ENCODE measurements at regions not wholly inside any gene's neighbourhood (a gene's known extent, or its start where the extent isn't known, plus 50 kb on each side); places are given as distances from the start of the nearest gene placed in this dataset.

DNA sequence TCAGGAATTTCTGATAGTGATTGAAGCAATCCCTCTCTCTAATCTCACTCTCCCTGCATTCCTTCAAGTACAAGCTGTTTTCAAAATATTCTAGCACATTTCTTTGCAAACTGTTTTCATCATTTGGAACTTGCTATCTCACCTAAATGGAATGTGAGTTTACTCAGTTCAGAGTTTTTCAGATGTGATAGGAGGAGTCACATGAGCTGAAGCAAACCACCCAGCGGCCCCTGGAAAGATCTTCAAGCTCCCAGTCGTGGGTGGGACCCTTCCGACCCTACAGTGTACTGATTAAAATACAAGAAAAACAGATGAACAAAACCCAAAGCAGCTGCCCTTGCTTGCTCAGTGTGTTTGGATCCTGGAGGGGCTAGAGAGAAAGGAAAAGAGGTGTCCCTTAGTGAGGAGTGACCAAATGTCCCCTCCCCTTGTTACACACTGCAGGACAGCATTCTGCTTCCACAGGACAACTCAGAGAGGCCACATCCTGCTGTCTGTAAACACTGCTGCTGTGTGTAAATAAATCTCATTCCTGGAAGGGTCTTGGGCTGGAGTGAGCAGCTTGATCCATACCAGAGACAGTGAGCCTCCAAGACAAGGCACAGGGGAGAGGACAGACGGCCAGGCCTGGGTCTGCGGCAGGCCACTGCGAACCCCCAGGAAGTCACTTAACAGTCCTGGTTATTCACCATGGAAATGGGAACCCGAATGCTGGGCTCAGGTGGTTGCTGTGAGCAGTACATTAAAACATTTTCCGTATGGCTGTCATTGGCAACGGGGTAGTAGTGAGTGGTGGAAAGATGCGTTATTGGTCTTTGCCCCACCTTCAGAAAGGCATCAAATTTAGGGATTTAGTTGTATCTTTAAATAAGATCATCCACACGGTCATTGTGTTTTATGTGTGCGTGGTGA lies 229.2 kb downstream of the RHOU start:
- Histone ChIP-seq H3K27ac (ENCODE audit: low read length) (no peak overlapping the region), H3K36me3 (ENCODE audit: insufficient read depth, low read length) (no peaks in the 10 kb centered on the region), H2AFZ (ENCODE audit: low read depth, low read length) (no peak overlapping the region), H3K4me3 (ENCODE audit: low read length) (no peak overlapping the region), H3K9ac (ENCODE audit: low read length) (no peak overlapping the region), H3K9me3 (ENCODE audit: low read length) (no peaks in the 10 kb centered on the region), H4K20me1 (ENCODE audit: insufficient read depth) (no peaks in the 10 kb centered on the region), H3K79me2 (replicated peaks; ENCODE audit: insufficient read depth, low read length) (no peaks in the 10 kb centered on the region), H3K9me2 (ENCODE audit: insufficient read depth, low read length) (no peaks in the 10 kb centered on the region), H3K27me3 (ENCODE audit: insufficient read depth, low read depth, low read length) (no peaks in the 10 kb centered on the region), H3K4me2 (ENCODE audit: low read length) (no peak overlapping the region), H3F3A (ENCODE audit: insufficient read depth, low read length, poor library complexity, severe bottlenecking) (no peaks in the 10 kb centered on the region)
- no peak for TF ChIP-seq SMC3 (conservative IDR thresholded peaks at IDR 0.05; ENCODE audit: poor library complexity)
- no peak for TF ChIP-seq EP300 (conservative IDR thresholded peaks at IDR 0.05; ENCODE audit: poor library complexity, severe bottlenecking)
- no peak for TF ChIP-seq TAF1 (IDR thresholded peaks at IDR 0.05; ENCODE audit: low read depth)
- TF ChIP-seq, protein P1, sequence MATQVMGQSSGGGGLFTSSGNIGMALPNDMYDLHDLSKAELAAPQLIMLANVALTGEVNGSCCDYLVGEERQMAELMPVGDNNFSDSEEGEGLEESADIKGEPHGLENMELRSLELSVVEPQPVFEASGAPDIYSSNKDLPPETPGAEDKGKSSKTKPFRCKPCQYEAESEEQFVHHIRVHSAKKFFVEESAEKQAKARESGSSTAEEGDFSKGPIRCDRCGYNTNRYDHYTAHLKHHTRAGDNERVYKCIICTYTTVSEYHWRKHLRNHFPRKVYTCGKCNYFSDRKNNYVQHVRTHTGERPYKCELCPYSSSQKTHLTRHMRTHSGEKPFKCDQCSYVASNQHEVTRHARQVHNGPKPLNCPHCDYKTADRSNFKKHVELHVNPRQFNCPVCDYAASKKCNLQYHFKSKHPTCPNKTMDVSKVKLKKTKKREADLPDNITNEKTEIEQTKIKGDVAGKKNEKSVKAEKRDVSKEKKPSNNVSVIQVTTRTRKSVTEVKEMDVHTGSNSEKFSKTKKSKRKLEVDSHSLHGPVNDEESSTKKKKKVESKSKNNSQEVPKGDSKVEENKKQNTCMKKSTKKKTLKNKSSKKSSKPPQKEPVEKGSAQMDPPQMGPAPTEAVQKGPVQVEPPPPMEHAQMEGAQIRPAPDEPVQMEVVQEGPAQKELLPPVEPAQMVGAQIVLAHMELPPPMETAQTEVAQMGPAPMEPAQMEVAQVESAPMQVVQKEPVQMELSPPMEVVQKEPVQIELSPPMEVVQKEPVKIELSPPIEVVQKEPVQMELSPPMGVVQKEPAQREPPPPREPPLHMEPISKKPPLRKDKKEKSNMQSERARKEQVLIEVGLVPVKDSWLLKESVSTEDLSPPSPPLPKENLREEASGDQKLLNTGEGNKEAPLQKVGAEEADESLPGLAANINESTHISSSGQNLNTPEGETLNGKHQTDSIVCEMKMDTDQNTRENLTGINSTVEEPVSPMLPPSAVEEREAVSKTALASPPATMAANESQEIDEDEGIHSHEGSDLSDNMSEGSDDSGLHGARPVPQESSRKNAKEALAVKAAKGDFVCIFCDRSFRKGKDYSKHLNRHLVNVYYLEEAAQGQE (IDR thresholded peaks at IDR 0.05; ENCODE audit: borderline replicate concordance): no peak
- no peak for TF ChIP-seq MXI1 (conservative IDR thresholded peaks at IDR 0.05; ENCODE audit: poor library complexity, severe bottlenecking)
- no peak for TF ChIP-seq EZH2 (IDR thresholded peaks at IDR 0.05; ENCODE audit: borderline replicate concordance, insufficient read depth, low read length, poor library complexity, severe bottlenecking)
- TF ChIP-seq POLR2AphosphoS5 (IDR thresholded peaks at IDR 0.05): no peak
- TF ChIP-seq RAD21 (conservative IDR thresholded peaks at IDR 0.05): no peak
- TF ChIP-seq, protein P2, sequence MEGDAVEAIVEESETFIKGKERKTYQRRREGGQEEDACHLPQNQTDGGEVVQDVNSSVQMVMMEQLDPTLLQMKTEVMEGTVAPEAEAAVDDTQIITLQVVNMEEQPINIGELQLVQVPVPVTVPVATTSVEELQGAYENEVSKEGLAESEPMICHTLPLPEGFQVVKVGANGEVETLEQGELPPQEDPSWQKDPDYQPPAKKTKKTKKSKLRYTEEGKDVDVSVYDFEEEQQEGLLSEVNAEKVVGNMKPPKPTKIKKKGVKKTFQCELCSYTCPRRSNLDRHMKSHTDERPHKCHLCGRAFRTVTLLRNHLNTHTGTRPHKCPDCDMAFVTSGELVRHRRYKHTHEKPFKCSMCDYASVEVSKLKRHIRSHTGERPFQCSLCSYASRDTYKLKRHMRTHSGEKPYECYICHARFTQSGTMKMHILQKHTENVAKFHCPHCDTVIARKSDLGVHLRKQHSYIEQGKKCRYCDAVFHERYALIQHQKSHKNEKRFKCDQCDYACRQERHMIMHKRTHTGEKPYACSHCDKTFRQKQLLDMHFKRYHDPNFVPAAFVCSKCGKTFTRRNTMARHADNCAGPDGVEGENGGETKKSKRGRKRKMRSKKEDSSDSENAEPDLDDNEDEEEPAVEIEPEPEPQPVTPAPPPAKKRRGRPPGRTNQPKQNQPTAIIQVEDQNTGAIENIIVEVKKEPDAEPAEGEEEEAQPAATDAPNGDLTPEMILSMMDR (IDR thresholded peaks at IDR 0.05; ENCODE audit: poor library complexity, severe bottlenecking): no peak

DNA sequence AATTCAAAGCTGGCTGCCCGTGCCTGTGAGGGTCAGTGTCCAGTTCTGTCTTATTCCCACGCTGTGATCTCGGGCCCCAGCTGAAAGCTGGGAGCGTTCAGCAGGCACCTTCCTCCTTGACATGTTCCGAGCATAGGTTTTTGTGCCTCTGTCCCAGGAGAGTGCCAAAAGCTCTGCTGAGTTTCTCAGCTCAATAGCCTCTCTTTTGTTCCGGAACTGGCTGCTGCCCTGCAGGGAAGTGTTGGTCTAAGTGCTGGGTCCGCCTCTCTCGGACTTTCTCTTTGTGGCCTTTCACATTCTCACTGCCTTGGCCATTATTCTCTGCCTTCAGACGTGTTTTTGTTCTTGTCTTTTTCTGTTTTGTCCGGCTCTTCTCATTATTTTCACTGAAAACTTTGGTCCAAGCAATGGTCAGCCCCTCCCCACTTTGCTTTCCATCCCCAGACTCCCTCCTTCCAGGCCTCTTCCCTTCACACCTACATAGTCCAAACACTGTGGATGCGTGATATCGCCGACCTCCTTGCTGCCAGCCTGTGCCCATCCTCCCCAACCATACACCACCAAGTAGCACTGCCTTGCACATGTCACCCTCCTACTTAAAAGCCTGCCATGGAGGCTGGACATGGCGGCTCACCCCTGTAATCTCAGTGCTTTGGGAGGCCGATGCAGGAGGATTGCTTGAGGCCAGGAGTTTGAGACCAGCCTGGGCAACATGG lies 233.8 kb downstream of the RHOU start:
- H3K4me2 ChIP-seq (ENCODE audit: low read length): no peak overlapping the region
- no peaks in the 10 kb centered on the region for H3K9me2 ChIP-seq (ENCODE audit: insufficient read depth, low read length)
- no peaks in the 10 kb centered on the region for H4K20me1 ChIP-seq (ENCODE audit: insufficient read depth)
- H3K79me2 ChIP-seq (replicated peaks; ENCODE audit: insufficient read depth, low read length): no peaks in the 10 kb centered on the region
- no peak overlapping the region for H3K27ac ChIP-seq (ENCODE audit: low read length)
- no peaks in the 10 kb centered on the region for H3K36me3 ChIP-seq (ENCODE audit: insufficient read depth, low read length)
- no peak overlapping the region for H3K9ac ChIP-seq (ENCODE audit: low read length)
- TF ChIP-seq, protein P1 (IDR thresholded peaks at IDR 0.05; ENCODE audit: borderline replicate concordance): no peak
- TF ChIP-seq RAD21 (conservative IDR thresholded peaks at IDR 0.05) (no peak), SMC3 (conservative IDR thresholded peaks at IDR 0.05; ENCODE audit: poor library complexity) (no peak), EP300 (conservative IDR thresholded peaks at IDR 0.05; ENCODE audit: poor library complexity, severe bottlenecking) (no peak)
- no peak overlapping the region for H3K4me3 ChIP-seq (ENCODE audit: low read length)
- no peaks in the 10 kb centered on the region for H3F3A ChIP-seq (ENCODE audit: insufficient read depth, low read length, poor library complexity, severe bottlenecking)
- no peak overlapping the region for H2AFZ ChIP-seq (ENCODE audit: low read depth, low read length)
- no peaks in the 10 kb centered on the region for H3K9me3 ChIP-seq (ENCODE audit: low read length)
- H3K27me3 ChIP-seq (ENCODE audit: insufficient read depth, low read depth, low read length): no peaks in the 10 kb centered on the region
